ENCODE measurements at regions not wholly inside any gene's neighbourhood (a gene's known extent, or its start where the extent isn't known, plus 50 kb on each side); places are given as distances from the start of the nearest gene placed in this dataset.

DNA sequence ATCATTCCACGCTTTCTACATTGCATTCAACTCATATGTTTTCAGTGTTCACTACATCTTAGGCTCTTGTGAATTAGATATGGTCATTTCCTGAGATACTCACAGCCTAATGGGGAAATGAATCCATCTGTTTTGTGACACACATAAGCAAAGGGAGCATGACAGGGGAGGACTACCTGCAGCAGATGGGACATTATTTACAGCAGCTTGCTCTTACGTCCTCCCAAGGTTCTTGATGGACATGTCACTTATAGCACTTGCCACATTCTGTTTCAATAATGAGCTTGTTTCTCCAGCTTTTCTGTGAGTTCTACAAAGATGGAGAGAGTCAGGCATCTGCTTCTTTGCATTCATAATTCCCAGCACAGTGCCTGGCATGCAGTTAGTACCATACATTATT, 1509.6 kb upstream of the TMEM132C start:
- Histone ChIP-seq H3K79me2 (ENCODE audit: low read depth) (no peaks in the 10 kb centered on the region), H3K36me3 (ENCODE audit: low read depth) (no peaks in the 10 kb centered on the region), H3K4me2 (no peak overlapping the region), H4K20me1 (ENCODE audit: insufficient read depth) (no peaks in the 10 kb centered on the region), H3K4me1 (replicated peaks; ENCODE audit: insufficient read depth) (no peaks in the 10 kb centered on the region), H3K9me3 (ENCODE audit: insufficient read depth, low read depth) (no peaks in the 10 kb centered on the region), H3K9me2 (ENCODE audit: insufficient read depth) (no peaks in the 10 kb centered on the region), H3F3A (ENCODE audit: insufficient read depth, low read depth) (no peaks in the 10 kb centered on the region), H3K27me3 (ENCODE audit: insufficient read depth, low read depth) (no peaks in the 10 kb centered on the region), H3K27ac (no peak overlapping the region), H3K4me3 (no peak overlapping the region), H2AFZ (no peak overlapping the region)
- TF ChIP-seq EZH2 (IDR thresholded peaks at IDR 0.05; ENCODE audit: low read depth) = no peak
- TF ChIP-seq, protein P1, sequence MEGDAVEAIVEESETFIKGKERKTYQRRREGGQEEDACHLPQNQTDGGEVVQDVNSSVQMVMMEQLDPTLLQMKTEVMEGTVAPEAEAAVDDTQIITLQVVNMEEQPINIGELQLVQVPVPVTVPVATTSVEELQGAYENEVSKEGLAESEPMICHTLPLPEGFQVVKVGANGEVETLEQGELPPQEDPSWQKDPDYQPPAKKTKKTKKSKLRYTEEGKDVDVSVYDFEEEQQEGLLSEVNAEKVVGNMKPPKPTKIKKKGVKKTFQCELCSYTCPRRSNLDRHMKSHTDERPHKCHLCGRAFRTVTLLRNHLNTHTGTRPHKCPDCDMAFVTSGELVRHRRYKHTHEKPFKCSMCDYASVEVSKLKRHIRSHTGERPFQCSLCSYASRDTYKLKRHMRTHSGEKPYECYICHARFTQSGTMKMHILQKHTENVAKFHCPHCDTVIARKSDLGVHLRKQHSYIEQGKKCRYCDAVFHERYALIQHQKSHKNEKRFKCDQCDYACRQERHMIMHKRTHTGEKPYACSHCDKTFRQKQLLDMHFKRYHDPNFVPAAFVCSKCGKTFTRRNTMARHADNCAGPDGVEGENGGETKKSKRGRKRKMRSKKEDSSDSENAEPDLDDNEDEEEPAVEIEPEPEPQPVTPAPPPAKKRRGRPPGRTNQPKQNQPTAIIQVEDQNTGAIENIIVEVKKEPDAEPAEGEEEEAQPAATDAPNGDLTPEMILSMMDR (conservative IDR thresholded peaks at IDR 0.05) = no peak
- DNase-seq = no peak
- ChIA-PET CTCF (no interaction called here), POLR2A (ENCODE audit: unreplicated experiment) (no interaction called here)
- BruUV-seq (replicated peaks) = no TSS peak
- intact Hi-C loops (cut with micrococcal nuclease; ENCODE audit: unreplicated experiment) = no loop called here

DNA sequence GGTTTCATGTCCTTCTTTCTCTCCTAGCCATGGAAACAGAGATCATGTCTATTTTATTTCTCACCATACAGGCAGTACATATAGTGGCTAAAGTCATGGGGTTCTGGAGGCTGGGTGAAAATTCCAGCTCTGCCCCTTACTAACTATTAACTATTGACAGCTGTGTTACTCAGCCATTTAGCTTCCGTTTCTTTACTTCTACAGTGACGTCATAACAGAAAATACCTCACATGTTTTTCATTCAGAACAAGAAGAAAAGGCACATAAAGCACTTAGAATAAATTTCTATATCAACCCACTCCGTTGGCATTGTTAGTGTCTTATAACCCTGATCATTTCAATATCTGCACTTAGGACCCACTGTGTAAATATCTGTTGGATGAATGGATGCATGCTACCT, 1506.9 kb upstream of the TMEM132C start:
- no peaks in the 10 kb centered on the region for H4K20me1 ChIP-seq (ENCODE audit: insufficient read depth)
- H3K4me2 ChIP-seq = no peak overlapping the region
- H3F3A ChIP-seq (ENCODE audit: insufficient read depth, low read depth) = no peaks in the 10 kb centered on the region
- no TSS peak for BruUV-seq (replicated peaks)
- no peaks in the 10 kb centered on the region for H3K9me2 ChIP-seq (ENCODE audit: insufficient read depth)
- H3K36me3 ChIP-seq (ENCODE audit: low read depth) = no peaks in the 10 kb centered on the region
- H3K4me1 ChIP-seq (replicated peaks; ENCODE audit: insufficient read depth) = no peaks in the 10 kb centered on the region
- DNase-seq = no peak
- no peaks in the 10 kb centered on the region for H3K27me3 ChIP-seq (ENCODE audit: insufficient read depth, low read depth)
- no peak overlapping the region for H3K4me3 ChIP-seq
- TF ChIP-seq, protein P1 (conservative IDR thresholded peaks at IDR 0.05) = no peak
- no peak for TF ChIP-seq EZH2 (IDR thresholded peaks at IDR 0.05; ENCODE audit: low read depth)
- ChIA-PET CTCF (interaction anchor here (0.6 kb wide), 1 partner anchor 22 kb away, joined by 3 read pairs; no protein-coding TSS in a partner anchor), POLR2A (ENCODE audit: unreplicated experiment) (no interaction called here)
- H3K9me3 ChIP-seq (ENCODE audit: insufficient read depth, low read depth) = peaks cover 5% of the 10 kb centered on the region; the same call in 1 of the 2 replicates
- no peaks in the 10 kb centered on the region for H3K79me2 ChIP-seq (ENCODE audit: low read depth)
- H2AFZ ChIP-seq = no peak overlapping the region
- H3K27ac ChIP-seq = no peak overlapping the region
- intact Hi-C loops (cut with micrococcal nuclease; ENCODE audit: unreplicated experiment) = no loop called here

DNA sequence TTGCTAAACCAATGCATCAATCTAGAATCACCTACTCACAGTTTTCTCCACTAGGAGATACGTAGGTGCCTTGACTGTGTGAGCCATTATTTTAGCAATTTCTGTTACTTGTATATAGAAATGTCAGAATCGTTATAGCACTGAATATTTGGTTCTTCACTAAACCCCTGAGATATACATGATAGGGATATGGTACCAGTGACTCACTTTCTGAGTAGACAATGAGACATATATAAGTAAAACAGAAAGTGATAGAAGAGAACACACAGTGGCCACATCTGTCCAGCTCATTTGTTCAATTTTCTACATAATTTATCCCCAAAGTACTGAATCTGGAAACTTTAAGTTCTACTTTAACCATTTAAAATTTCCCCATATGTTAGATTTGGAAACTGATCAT, 1505.5 kb upstream of the TMEM132C start:
- intact Hi-C loops (cut with micrococcal nuclease; ENCODE audit: unreplicated experiment) = no loop called here
- DNase-seq = no peak
- Histone ChIP-seq H3K9me3 (ENCODE audit: insufficient read depth, low read depth) (peaks cover 5% of the 10 kb centered on the region; the same call in 1 of the 2 replicates), H3F3A (ENCODE audit: insufficient read depth, low read depth) (no peaks in the 10 kb centered on the region), H3K4me3 (no peak overlapping the region), H3K27me3 (ENCODE audit: insufficient read depth, low read depth) (no peaks in the 10 kb centered on the region), H2AFZ (no peak overlapping the region), H3K79me2 (ENCODE audit: low read depth) (no peaks in the 10 kb centered on the region), H3K4me2 (no peak overlapping the region), H3K36me3 (ENCODE audit: low read depth) (no peaks in the 10 kb centered on the region), H3K9me2 (ENCODE audit: insufficient read depth) (no peaks in the 10 kb centered on the region), H4K20me1 (ENCODE audit: insufficient read depth) (no peaks in the 10 kb centered on the region), H3K27ac (no peak overlapping the region), H3K4me1 (replicated peaks; ENCODE audit: insufficient read depth) (no peaks in the 10 kb centered on the region)
- ChIA-PET POLR2A (ENCODE audit: unreplicated experiment) (no interaction called here), CTCF (no interaction called here)
- BruUV-seq (replicated peaks) = no TSS peak
- TF ChIP-seq, protein P1 (conservative IDR thresholded peaks at IDR 0.05) = no peak
- TF ChIP-seq EZH2 (IDR thresholded peaks at IDR 0.05; ENCODE audit: low read depth) = no peak
